GM18511 (cell line): ENCODE measurements at regions not wholly inside any gene's neighbourhood (a gene's known extent, or its start where the extent isn't known, plus 50 kb on each side); places are given as distances from the start of the nearest gene placed in this dataset.

Experiments used
- ATAC-seq: cut with Tn5 transposase; IDR thresholded peaks from one replicate; pipeline ENCODE4 v1.9.1; 2021; ENCODE audit warnings: mild to moderate bottlenecking, moderate library complexity; ENCODE audit not compliant: unreplicated experiment

GRCh38 chr15:69529961-69530633 is 77.5 kb downstream of the RPLP1 start:
- ATAC-seq = no peak

GRCh38 chr15:69530991-69531664 is 78.5 kb downstream of the RPLP1 start:
- ATAC-seq = no peak

GRCh38 chr15:69531665-69532027 is 79.0 kb downstream of the RPLP1 start:
- no peak for ATAC-seq

- no peak for ATAC-seq
Observed at GRCh38 chr15:69532066-69532465, 79.4 kb downstream of the RPLP1 start.

- ATAC-seq = no peak
Observed at GRCh38 chr15:69532856-69533255, 80.2 kb downstream of the RPLP1 start.

GRCh38 chr15:69533522-69533921 is 80.9 kb downstream of the RPLP1 start:
- ATAC-seq = no peak

GRCh38 chr15:69535101-69535638 is 82.6 kb downstream of the RPLP1 start:
- no peak for ATAC-seq

- ATAC-seq = no peak
Observed at GRCh38 chr15:69535998-69536397, 83.4 kb downstream of the RPLP1 start.

GRCh38 chr15:69536726-69537512 is 84.3 kb downstream of the RPLP1 start:
- no peak for ATAC-seq

GRCh38 chr15:69537901-69538300 is 85.3 kb downstream of the RPLP1 start:
- no peak for ATAC-seq

- ATAC-seq = no peak
Observed at GRCh38 chr15:69538379-69538778, 85.8 kb downstream of the RPLP1 start.

- ATAC-seq = no peak
Observed at GRCh38 chr15:69539345-69539744, 86.7 kb downstream of the RPLP1 start.

GRCh38 chr15:69540622-69541021 is 88.0 kb downstream of the RPLP1 start:
- ATAC-seq = no peak

GRCh38 chr15:69542028-69542427 is 89.4 kb downstream of the RPLP1 start:
- ATAC-seq = no peak

- ATAC-seq = no peak
Observed at GRCh38 chr15:69543681-69544364, 91.2 kb downstream of the RPLP1 start.

GRCh38 chr15:69544365-69545113 is 91.9 kb downstream of the RPLP1 start:
- no peak for ATAC-seq

GRCh38 chr15:69546182-69546581 is 93.6 kb downstream of the RPLP1 start:
- no peak for ATAC-seq

- no peak for ATAC-seq
Observed at GRCh38 chr15:69548395-69549180, 96.0 kb downstream of the RPLP1 start.

GRCh38 chr15:69551391-69552056 is 98.9 kb downstream of the RPLP1 start:
- no peak for ATAC-seq
